OCI-LY3 (cell line): ENCODE measurements at regions not wholly inside any gene's neighbourhood (a gene's known extent, or its start where the extent isn't known, plus 50 kb on each side); places are given as distances from the start of the nearest gene placed in this dataset.
"Not testable (repeated sequence)": the region's sequence is repeated elsewhere in the genome, so short reads cannot be mapped to it uniquely, and the experiment has no call there.

Source experiments
- H2AFZ ChIP-seq: fragments of 200-600, 300-600 bp; shearing (Covaris generic); 2 replicates; pipeline ENCODE4 v1.6.0; 2014; ENCODE audit warnings: antibody characterized with exemption, low read depth, low read length
- H3K27ac ChIP-seq: fragments of 200-600, 300-600 bp; sonication (generic); 2 replicates; pipeline ENCODE4 v1.5.1; 2014; ENCODE audit warnings: mild to moderate bottlenecking, low read length, moderate library complexity, mixed read lengths
- H3K27me3 ChIP-seq: fragments of 200-600, 300-600 bp; sonication (generic); 2 replicates; pipeline ENCODE4 v1.6.1; 2014; ENCODE audit warnings: low read depth, low read length, mixed read lengths
- H3K36me3 ChIP-seq: fragments of 200-600, 300-600 bp; sonication (generic); replicated peaks from 2 replicates; pipeline ENCODE3; 2014; ENCODE audit warnings: low read depth, low read length, mixed read lengths
- H3K4me1 ChIP-seq: fragments of 300-600, 200-600 bp; sonication (generic); 2 replicates; pipeline ENCODE4 v1.6.1; 2014; ENCODE audit warnings: low read length, mixed read lengths
- H3K4me2 ChIP-seq: fragments of 200-600, 300-600 bp; sonication (generic); 2 replicates; pipeline ENCODE4 v1.6.1; 2014; ENCODE audit warnings: low read length, mixed read lengths
- H3K4me3 ChIP-seq: fragments of 300-600, 200-600 bp; sonication (generic); 2 replicates; pipeline ENCODE4 v1.5.1; 2014; ENCODE audit warnings: antibody characterized with exemption, mild to moderate bottlenecking, low read length, moderate library complexity
- H3K79me2 ChIP-seq: fragments of 300-600, 200-600 bp; shearing (Covaris generic); 2 replicates; pipeline ENCODE4 v1.6.1; 2014; ENCODE audit warnings: mild to moderate bottlenecking, low read length, mixed read lengths
- H3K9ac ChIP-seq: fragments of 300-600, 200-600 bp; shearing (Covaris generic); 2 replicates; pipeline ENCODE4 v1.6.0; 2014; ENCODE audit warnings: mild to moderate bottlenecking, low read length, moderate library complexity
- H3K9me3 ChIP-seq: fragments of 200-600, 300-600 bp; shearing (Covaris generic); 2 replicates; pipeline ENCODE4 v1.6.1; 2014; ENCODE audit warnings: low read length, mixed read lengths; ENCODE audit not compliant: insufficient read depth
- H4K20me1 ChIP-seq: fragments of 200-600, 300-600 bp; sonication (generic); 2 replicates; pipeline ENCODE4 v1.6.1; 2016; ENCODE audit warnings: low read length, mixed read lengths; ENCODE audit not compliant: insufficient read depth
- EZH2phosphoT487 ChIP-seq: fragments of 200-600 bp; shearing (Covaris generic); IDR thresholded peaks from 2 replicates; pipeline ENCODE4 v1.6.1; 2018; ENCODE audit warnings: antibody characterized with exemption, mixed run types, low read depth
- TF ChIP-seq, protein P1 (sequence below): fragments of 200-600, 300-600 bp; sonication (generic); IDR thresholded peaks from 2 replicates; pipeline ENCODE4 v1.5.1; 2014; ENCODE audit warnings: antibody characterized with exemption, low read length, low read depth

DNA sequence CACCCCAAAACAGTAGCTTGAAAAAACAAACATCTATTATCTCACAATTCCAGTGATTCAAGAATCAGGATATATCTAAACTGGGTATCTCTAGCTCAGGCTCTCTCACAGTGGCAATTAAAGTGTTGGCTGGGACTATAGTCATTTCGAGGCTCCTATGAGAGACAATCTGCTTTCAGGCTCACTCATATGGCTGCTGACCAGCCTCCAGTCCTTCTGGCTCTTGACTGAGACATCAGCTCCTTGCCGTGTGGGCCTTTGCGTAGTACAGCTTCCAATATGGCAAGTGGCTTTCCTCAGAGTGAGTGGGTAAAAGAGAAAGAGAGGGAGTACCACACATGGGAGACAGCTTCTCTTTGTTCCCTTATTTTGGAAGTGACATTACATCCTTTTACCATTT is 327.2 kb downstream of the CENPW start:
- H3K9ac ChIP-seq = no peak overlapping the region
- H3K9me3 ChIP-seq = no peaks in the 10 kb centered on the region
- no peak overlapping the region for H2AFZ ChIP-seq
- no peaks in the 10 kb centered on the region for H3K36me3 ChIP-seq
- H4K20me1 ChIP-seq = no peaks in the 10 kb centered on the region
- no peak overlapping the region for H3K4me2 ChIP-seq
- no peak overlapping the region for H3K4me3 ChIP-seq
- no peak for TF ChIP-seq EZH2phosphoT487
- TF ChIP-seq, protein P1, sequence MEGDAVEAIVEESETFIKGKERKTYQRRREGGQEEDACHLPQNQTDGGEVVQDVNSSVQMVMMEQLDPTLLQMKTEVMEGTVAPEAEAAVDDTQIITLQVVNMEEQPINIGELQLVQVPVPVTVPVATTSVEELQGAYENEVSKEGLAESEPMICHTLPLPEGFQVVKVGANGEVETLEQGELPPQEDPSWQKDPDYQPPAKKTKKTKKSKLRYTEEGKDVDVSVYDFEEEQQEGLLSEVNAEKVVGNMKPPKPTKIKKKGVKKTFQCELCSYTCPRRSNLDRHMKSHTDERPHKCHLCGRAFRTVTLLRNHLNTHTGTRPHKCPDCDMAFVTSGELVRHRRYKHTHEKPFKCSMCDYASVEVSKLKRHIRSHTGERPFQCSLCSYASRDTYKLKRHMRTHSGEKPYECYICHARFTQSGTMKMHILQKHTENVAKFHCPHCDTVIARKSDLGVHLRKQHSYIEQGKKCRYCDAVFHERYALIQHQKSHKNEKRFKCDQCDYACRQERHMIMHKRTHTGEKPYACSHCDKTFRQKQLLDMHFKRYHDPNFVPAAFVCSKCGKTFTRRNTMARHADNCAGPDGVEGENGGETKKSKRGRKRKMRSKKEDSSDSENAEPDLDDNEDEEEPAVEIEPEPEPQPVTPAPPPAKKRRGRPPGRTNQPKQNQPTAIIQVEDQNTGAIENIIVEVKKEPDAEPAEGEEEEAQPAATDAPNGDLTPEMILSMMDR = no peak
- H3K4me1 ChIP-seq = no peaks in the 10 kb centered on the region
- no peaks in the 10 kb centered on the region for H3K27me3 ChIP-seq
- no peak overlapping the region for H3K27ac ChIP-seq
- no peaks in the 10 kb centered on the region for H3K79me2 ChIP-seq

DNA sequence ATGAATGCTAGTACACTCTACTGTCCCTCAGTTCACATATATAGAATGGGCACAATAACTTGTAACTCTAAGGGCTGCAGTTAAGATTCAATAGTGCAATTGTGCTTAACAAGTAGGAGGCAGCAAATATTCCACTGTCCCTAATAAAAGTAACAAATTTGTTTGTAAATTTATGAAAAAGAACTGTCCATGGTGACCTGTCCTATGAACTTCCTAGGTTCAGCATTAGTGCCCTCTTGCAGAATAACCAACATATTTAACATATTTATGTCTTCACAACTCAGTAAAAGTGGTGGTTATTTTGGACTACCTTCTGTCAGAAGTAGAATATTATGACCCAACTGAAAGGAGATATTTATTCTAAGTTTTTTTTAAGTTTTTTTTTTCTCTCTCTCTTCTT is 327.8 kb downstream of the CENPW start:
- H3K27ac ChIP-seq = no peak overlapping the region
- no peak overlapping the region for H3K4me2 ChIP-seq
- TF ChIP-seq, protein P1 = no peak
- TF ChIP-seq EZH2phosphoT487 = no peak

DNA sequence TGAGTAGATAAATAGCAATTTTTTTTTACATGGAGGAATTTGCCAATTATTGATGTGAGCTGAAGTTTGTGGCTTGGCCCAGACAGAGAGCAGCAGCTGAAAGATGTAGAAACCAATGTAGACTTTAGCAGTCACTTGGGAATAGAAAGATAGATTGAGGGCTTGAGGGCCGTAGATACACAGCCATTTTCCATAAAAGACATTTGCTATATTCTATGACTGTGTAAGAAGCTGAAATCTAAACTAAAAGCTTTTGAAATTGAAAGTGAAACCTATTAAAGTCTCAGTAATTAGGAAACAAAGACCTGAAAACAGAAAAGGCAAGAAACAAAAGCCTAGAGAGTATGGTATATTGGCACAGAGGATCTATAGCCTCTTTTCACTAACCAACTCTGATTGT is 332.7 kb downstream of the CENPW start:
- no peak overlapping the region for H3K27ac ChIP-seq
- H2AFZ ChIP-seq = no peak overlapping the region
- no peak overlapping the region for H3K4me2 ChIP-seq

More for the DNA sequence above, 327.8 kb downstream of the CENPW start:
- Histone ChIP-seq H3K4me1 (no peaks in the 10 kb centered on the region), H3K4me3 (no peak overlapping the region), H3K36me3 (no peaks in the 10 kb centered on the region), H3K9me3 (no peaks in the 10 kb centered on the region), H2AFZ (no peak overlapping the region), H3K9ac (no peak overlapping the region), H3K27me3 (no peaks in the 10 kb centered on the region), H4K20me1 (no peaks in the 10 kb centered on the region), H3K79me2 (no peaks in the 10 kb centered on the region)

DNA sequence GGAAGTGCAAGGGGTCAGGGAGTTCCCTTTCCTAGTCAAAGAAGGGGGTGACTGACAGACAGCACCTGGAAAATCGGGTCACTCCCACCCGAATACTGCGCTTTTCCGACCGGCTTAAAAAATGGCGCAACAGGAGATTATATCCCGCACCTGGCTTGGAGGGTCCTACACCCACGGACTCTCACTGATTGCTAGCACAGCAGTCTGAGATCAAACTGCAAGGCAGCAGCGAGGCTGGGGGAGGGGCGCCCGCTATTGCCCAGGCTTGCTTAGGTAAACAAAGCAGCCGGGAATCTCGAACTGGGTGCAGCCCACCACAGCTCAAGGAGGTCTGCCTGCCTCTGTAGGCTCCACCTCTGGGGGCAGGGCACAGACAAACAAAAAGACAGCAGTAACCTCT is 333.8 kb downstream of the CENPW start:
- H3K36me3 ChIP-seq, H3K4me1 ChIP-seq, H3K4me3 ChIP-seq, H4K20me1 ChIP-seq, H3K79me2 ChIP-seq, H3K9me3 ChIP-seq, H3K9ac ChIP-seq, H3K27me3 ChIP-seq, H2AFZ ChIP-seq, H3K27ac ChIP-seq, H3K4me2 ChIP-seq: not testable (repeated sequence)

More for the DNA sequence above, 332.7 kb downstream of the CENPW start:
- Histone ChIP-seq H3K79me2 (no peaks in the 10 kb centered on the region), H3K27me3 (no peaks in the 10 kb centered on the region), H3K4me1 (no peaks in the 10 kb centered on the region), H3K36me3 (no peaks in the 10 kb centered on the region), H3K4me3 (no peak overlapping the region), H3K9me3 (no peaks in the 10 kb centered on the region), H3K9ac (no peak overlapping the region), H4K20me1 (no peaks in the 10 kb centered on the region)
- no peak for TF ChIP-seq EZH2phosphoT487
- TF ChIP-seq, protein P1 = no peak

DNA sequence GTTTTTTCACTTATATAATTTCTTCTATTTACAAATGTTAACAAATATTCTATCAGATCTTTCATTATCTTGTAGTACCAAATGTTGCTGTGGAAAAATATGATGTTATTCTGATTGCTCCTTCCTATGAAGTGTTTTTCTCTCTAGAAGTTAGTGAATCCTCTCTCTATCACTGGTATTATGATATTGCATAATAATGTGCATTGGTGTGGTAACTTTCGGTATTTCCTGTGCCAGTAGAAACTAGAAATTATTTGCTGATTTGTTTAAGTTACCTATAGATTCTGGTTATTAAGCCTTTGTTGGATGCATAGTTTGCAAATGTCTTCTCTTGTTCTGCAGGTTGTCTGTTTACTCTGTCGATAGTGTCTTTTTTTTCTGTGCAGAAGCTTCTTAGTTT is 342.5 kb downstream of the CENPW start:
- no peaks in the 10 kb centered on the region for H4K20me1 ChIP-seq
- no peak overlapping the region for H3K4me2 ChIP-seq
- no peaks in the 10 kb centered on the region for H3K27me3 ChIP-seq
- H3K9me3 ChIP-seq = no peaks in the 10 kb centered on the region
- no peaks in the 10 kb centered on the region for H3K36me3 ChIP-seq
- no peak overlapping the region for H3K9ac ChIP-seq
- no peak overlapping the region for H3K27ac ChIP-seq
- H3K4me3 ChIP-seq = no peak overlapping the region
- no peaks in the 10 kb centered on the region for H3K4me1 ChIP-seq
- H2AFZ ChIP-seq = no peak overlapping the region
- no peaks in the 10 kb centered on the region for H3K79me2 ChIP-seq
- TF ChIP-seq, protein P1 = no peak
- TF ChIP-seq EZH2phosphoT487 = no peak
